HG02623 (cell line): ENCODE measurements at regions not wholly inside any gene's neighbourhood (a gene's known extent, or its start where the extent isn't known, plus 50 kb on each side); places are given as distances from the start of the nearest gene placed in this dataset.

Experiments used
- ATAC-seq: cut with Tn5 transposase; IDR thresholded peaks from one replicate; pipeline ENCODE4 v1.9.1; 2021; ENCODE audit warnings: moderate library complexity; ENCODE audit not compliant: unreplicated experiment

- ATAC-seq, result no peak
These were observed 54.6 kb upstream of the TRIM24 start for GRCh38 chr7:138405496-138405895.

- ATAC-seq, result no peak
These were observed 52.3 kb upstream of the TRIM24 start for GRCh38 chr7:138407792-138408191.
